ENCODE measurements at regions not wholly inside any gene's neighbourhood (a gene's known extent, or its start where the extent isn't known, plus 50 kb on each side); places are given as distances from the start of the nearest gene placed in this dataset.

- no peak for DNase-seq
Measured at GRCh38 chr12:58364389-58365086, 423.2 kb downstream of the ATP23 start.

GRCh38 chr12:58365087-58365390 is 423.7 kb downstream of the ATP23 start:
- DNase-seq = no peak

- no peak for DNase-seq
Measured at GRCh38 chr12:58367041-58367440, 425.7 kb downstream of the ATP23 start.

DNA sequence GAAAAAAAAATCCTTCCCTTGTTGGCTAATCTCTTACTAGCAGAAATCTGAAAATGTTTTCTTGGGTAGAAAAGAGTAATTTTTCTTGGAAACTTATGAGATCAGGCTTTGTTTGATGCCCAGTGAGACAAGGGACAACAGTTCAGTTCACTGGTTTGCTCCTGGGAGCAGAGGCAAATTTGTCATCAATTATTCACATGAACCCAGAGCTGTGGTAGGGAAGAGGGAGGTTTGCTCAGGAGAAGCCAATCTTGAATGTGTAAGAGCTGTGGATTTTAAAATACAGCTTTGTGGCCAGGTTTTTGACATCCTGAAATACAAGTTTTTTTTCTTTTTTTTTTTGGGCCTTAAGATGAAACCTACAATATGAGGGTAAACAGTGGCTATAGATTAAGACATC is 426.6 kb downstream of the ATP23 start:
- no peak for DNase-seq

- DNase-seq = no peak
Measured at GRCh38 chr12:58369576-58369975, 428.2 kb downstream of the ATP23 start.

- no peak for DNase-seq
Measured at GRCh38 chr12:58372298-58372697, 430.9 kb downstream of the ATP23 start.

GRCh38 chr12:58378028-58378427 is 436.7 kb downstream of the ATP23 start:
- DNase-seq = no peak

DNA sequence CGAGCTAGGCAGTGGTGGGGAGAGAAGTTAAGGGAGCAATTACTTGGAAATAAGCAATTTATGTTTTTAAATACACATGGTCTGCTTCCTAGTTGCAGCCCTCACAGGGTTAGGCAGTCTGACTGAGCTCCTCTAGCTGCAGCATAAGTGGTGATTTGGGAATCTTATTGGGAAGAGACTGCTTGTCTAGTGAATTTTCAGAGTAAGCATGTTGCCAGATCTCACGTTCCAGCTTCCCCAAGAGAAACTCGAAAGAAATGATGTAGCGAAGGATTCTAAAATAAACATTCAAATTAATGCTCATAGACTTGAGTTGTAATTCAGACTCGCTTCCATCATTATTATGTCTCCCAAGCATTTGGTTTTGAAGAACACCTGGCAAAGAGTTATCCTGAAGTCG is 440.2 kb downstream of the ATP23 start:
- peak; percentile 53 for DNase-seq

DNA sequence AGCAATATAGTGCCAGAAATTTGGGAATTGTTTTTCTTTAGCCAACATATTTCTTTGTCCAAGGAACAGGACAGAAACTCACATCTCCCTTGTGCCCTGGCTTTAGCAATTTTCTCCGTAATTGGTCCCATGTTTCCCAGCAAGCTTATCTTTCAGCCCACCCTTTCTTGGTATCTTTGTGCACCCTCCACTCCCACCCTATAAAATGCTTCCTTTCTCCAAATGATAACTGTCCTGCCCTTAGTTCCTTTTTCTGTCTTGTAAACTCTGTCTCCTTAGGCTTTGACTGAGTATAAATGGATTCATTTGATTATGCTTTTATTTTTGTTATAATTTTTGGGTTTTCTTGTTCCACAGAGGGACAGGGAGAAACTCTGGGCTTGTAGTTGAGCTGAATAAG is 442.8 kb downstream of the ATP23 start:
- DNase-seq = no peak

- DNase-seq = no peak
Measured at GRCh38 chr12:58386136-58386535, 444.8 kb downstream of the ATP23 start.

- no peak for DNase-seq
Measured at GRCh38 chr12:58387199-58387598, 445.8 kb downstream of the ATP23 start.

DNA sequence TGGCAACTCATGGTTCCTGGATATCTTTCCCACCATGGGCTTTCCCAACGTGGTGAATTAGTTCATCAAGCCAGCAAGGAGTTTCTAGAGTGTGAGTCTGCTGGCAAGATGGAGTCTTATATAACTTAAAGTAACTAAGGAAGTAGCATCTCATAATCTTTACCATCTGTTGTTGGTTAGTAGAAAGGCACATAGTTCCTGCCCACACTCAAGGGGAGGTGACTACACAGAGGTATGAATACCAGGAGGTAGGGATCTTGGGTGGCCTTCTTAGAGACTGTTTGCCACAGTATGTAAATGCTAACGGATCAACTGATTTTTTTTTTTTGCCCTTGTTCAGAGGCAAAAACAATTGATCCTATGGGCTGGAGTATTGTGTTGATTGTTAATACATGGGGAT is 446.9 kb downstream of the ATP23 start:
- DNase-seq = no peak

DNA sequence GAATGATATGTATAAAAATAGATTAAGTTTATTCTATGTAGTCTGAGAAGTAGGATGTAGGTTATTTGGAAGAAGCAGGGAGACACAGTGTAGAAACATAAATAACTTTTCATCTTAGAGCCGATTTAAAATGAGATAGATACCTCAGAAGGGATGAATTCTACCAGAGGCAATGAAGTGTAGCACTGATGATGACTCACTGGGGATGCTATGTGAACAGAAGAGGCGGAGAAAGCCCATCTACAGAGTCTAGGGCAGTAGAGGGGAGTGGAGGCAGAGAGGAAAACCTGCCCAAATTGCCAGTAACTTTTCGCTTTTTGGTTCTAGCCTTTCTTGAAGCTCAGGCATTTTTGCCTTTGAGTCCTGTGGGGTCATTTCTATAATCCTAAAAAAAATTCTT is 451.8 kb downstream of the ATP23 start:
- no peak for DNase-seq

- no peak for DNase-seq
Measured at GRCh38 chr12:58395056-58395455, 453.7 kb downstream of the ATP23 start.

- DNase-seq = no peak
Measured at GRCh38 chr12:58395470-58395869, 454.1 kb downstream of the ATP23 start.

GRCh38 chr12:58396239-58396638 is 454.9 kb downstream of the ATP23 start:
- no peak for DNase-seq

GRCh38 chr12:58405363-58405762 is 464.0 kb downstream of the ATP23 start:
- no peak for DNase-seq

GRCh38 chr12:58408516-58408915 is 467.1 kb downstream of the ATP23 start:
- no peak for DNase-seq

- no peak for DNase-seq
Measured at GRCh38 chr12:58412461-58413060, 471.2 kb downstream of the ATP23 start.

DNA sequence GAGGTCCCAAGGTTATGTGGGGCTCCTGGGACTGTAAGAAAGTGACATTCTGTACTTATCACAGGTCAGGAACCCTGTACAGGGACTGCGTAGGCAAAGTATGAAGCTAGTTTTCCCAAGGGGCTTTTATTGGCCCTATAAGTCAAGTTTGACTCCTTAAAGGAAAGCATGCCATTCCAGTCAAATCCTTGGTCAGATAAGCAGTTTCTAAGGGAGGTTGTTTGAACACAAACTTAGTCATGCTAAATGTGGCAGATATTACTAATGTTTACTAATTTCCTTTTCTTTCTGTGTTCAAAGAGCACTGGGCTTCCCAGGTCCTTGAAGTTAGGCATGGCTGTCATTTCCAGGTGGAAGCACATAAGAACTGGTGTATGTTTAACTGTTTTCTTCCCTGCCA is 472.4 kb downstream of the ATP23 start:
- DNase-seq = no peak

DNA sequence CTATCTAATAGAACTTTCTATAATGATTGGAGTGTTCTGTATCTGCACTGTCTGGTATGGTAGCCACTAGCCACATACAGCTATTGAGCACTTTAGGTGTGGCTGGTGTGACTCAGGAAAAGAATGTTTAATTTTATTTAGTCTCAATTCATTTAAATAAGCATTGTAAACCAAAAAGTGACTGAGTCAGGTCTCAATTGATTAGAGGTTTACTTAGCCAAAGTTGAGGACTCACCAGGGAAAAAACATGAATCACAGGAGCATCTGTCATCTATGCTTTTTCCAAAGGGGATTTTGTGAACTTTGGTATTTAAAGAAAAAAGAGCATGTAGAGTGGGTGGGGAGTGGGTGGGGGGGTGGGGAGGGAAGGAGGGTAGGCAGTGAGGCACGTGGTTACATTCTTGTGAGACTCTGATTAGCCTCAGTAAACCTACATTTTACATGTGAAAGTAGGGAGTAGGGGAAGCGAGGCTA is 473.1 kb downstream of the ATP23 start:
- no peak for DNase-seq

GRCh38 chr12:58415716-58416115 is 474.3 kb downstream of the ATP23 start:
- DNase-seq = no peak

DNA sequence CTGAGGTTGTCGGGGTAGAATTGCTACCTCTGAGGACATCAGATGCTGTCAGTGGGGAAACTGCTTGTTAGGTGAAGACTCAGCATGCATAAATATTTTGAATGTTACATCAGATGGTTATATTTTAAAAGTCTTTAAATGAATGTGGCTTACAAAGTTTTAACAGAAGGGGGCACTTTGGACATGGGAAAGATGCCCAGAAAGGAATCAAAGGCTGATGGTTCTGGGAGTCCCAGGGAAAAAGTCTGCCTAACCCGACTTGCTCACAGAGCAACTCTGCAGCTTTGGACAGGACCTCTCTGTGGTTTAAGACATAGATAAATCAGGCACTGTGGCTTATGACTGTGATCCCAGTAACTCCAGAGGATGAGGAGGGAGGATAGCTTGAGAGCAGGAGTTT is 474.9 kb downstream of the ATP23 start:
- no peak for DNase-seq

GRCh38 chr12:58419196-58419760 is 477.9 kb downstream of the ATP23 start:
- DNase-seq = no peak
